Astrocyte (in vitro differentiated cells and primary cell): ENCODE measurements at regions not wholly inside any gene's neighbourhood (a gene's known extent, or its start where the extent isn't known, plus 50 kb on each side); places are given as distances from the start of the nearest gene placed in this dataset.

Experiments
- DNase-seq: peaks from one replicate; pipeline ENCODE4 v3.0.0-alpha.2; 2010; ENCODE audit warnings: low read depth
- FAIRE-seq: peaks from 2 replicates; lab custom pipeline; 2011; peaks lifted over from hg19 to GRCh38; lab: Jason Lieb, UNC
- H2AFZ ChIP-seq: 2 replicates; pipeline ENCODE4 v1.6.0; 2012; ENCODE audit warnings: low read depth, low read length, inconsistent platforms
- H3K27ac ChIP-seq: 2 replicates; pipeline ENCODE4 v1.5.1; 2011; ENCODE audit warnings: low read depth, low read length, inconsistent platforms
- H3K27me3 ChIP-seq: 2 replicates; pipeline ENCODE4 v1.6.0; 2011; ENCODE audit warnings: low read length, inconsistent platforms; ENCODE audit not compliant: insufficient read depth
- H3K36me3 ChIP-seq: 2 replicates; pipeline ENCODE4 v1.5.1; 2011; ENCODE audit warnings: low read length, inconsistent platforms; ENCODE audit not compliant: insufficient read depth
- H3K4me1 ChIP-seq: 2 replicates; pipeline ENCODE4 v1.5.1; 2011; ENCODE audit warnings: low read length, inconsistent platforms; ENCODE audit not compliant: insufficient read depth
- H3K4me2 ChIP-seq: 2 replicates; pipeline ENCODE4 v1.6.0; 2012; ENCODE audit warnings: low read length, inconsistent platforms
- H3K4me3 ChIP-seq: 2 replicates; pipeline ENCODE4 v1.5.1; 2011; ENCODE audit warnings: low read depth, mild to moderate bottlenecking, low read length, inconsistent platforms; ENCODE audit not compliant: insufficient read depth
- H3K79me2 ChIP-seq: 2 replicates; pipeline ENCODE4 v1.6.0; 2012; ENCODE audit warnings: mild to moderate bottlenecking, low read length, inconsistent platforms; ENCODE audit not compliant: insufficient read depth
- H3K9ac ChIP-seq: 2 replicates; pipeline ENCODE4 v1.6.0; 2012; ENCODE audit warnings: mild to moderate bottlenecking, low read length, inconsistent platforms
- H3K9me3 ChIP-seq: 2 replicates; pipeline ENCODE4 v1.5.1; 2012; ENCODE audit warnings: low read depth, mild to moderate bottlenecking, low read length, inconsistent platforms; ENCODE audit not compliant: insufficient read depth
- H4K20me1 ChIP-seq: 2 replicates; pipeline ENCODE4 v1.6.0; 2012; ENCODE audit warnings: low read length, inconsistent platforms; ENCODE audit not compliant: insufficient read depth
- H3K27ac Mint-ChIP-seq: one replicate; pipeline ENCODE4 v1.8.0; 2021; ENCODE audit warnings: mild to moderate bottlenecking, mixed read lengths; ENCODE audit not compliant: unreplicated experiment
- H3K27me3 Mint-ChIP-seq: one replicate; pipeline ENCODE4 v1.8.0; 2021; ENCODE audit warnings: low read depth, mixed read lengths; ENCODE audit not compliant: unreplicated experiment
- H3K36me3 Mint-ChIP-seq: one replicate; pipeline ENCODE4 v1.8.0; 2021; ENCODE audit warnings: low read depth, mixed read lengths; ENCODE audit not compliant: unreplicated experiment
- H3K4me1 Mint-ChIP-seq: one replicate; pipeline ENCODE4 v1.8.0; 2021; ENCODE audit warnings: low read depth, mixed read lengths; ENCODE audit not compliant: unreplicated experiment
- H3K4me3 Mint-ChIP-seq: one replicate; pipeline ENCODE4 v1.8.0; 2021; ENCODE audit warnings: mild to moderate bottlenecking, moderate library complexity, mixed read lengths; ENCODE audit not compliant: unreplicated experiment
- H3K9me3 Mint-ChIP-seq: one replicate; pipeline ENCODE4 v1.8.0; 2021; ENCODE audit warnings: mild to moderate bottlenecking, mixed read lengths; ENCODE audit not compliant: unreplicated experiment
- CTCF ChIP-seq: IDR thresholded peaks from 2 replicates; pipeline ENCODE4 v1.5.1; 2011; ENCODE audit warnings: low read depth, mild to moderate bottlenecking, inconsistent platforms, low read length, moderate library complexity; ENCODE audit not compliant: insufficient read depth
- EZH2 ChIP-seq: IDR thresholded peaks from 2 replicates; pipeline ENCODE4 v1.6.1; 2012; ENCODE audit warnings: mild to moderate bottlenecking, low read length, inconsistent platforms; ENCODE audit not compliant: insufficient read depth

GRCh38 chr19:30692181-30692811 lies 320.1 kb downstream of the ZNF536 start:
- Histone ChIP-seq H2AFZ (peak overlapping the region; percentile 48), H3K4me1 (no peaks in the 10 kb centered on the region)

GRCh38 chr19:30691819-30692166 lies 319.6 kb downstream of the ZNF536 start:
- Mint-ChIP-seq H3K4me1 (no peaks in the 10 kb centered on the region), H3K36me3 (no peaks in the 10 kb centered on the region), H3K4me3 (no peak overlapping the region), H3K27ac (no peak overlapping the region), H3K27me3 (peaks cover 38% of the 10 kb centered on the region), H3K9me3 (no peaks in the 10 kb centered on the region)
- TF ChIP-seq EZH2 (no peak), CTCF (no peak)
- peak overlapping the region; percentile 74 for H3K4me2 ChIP-seq
- H3K27me3 ChIP-seq: peaks cover 29% of the 10 kb centered on the region
- H4K20me1 ChIP-seq: no peaks in the 10 kb centered on the region
- H3K27ac ChIP-seq: no peak overlapping the region
- no peak overlapping the region for H3K9ac ChIP-seq
- no peaks in the 10 kb centered on the region for H3K79me2 ChIP-seq
- no peaks in the 10 kb centered on the region for H3K9me3 ChIP-seq
- no peak overlapping the region for H2AFZ ChIP-seq
- DNase-seq (no peak), FAIRE-seq (no peak)
- no peaks in the 10 kb centered on the region for H3K36me3 ChIP-seq
- H3K4me3 ChIP-seq: no peak overlapping the region
- H3K4me1 ChIP-seq: no peaks in the 10 kb centered on the region

More at GRCh38 chr19:30692181-30692811, 320.1 kb downstream of the ZNF536 start:
- H3K9ac ChIP-seq: peak overlapping the region; percentile 31
- Mint-ChIP-seq H3K9me3 (no peaks in the 10 kb centered on the region), H3K36me3 (no peaks in the 10 kb centered on the region), H3K4me1 (no peaks in the 10 kb centered on the region), H3K27me3 (peaks cover 37% of the 10 kb centered on the region), H3K4me3 (no peak overlapping the region), H3K27ac (no peak overlapping the region)
- H3K4me2 ChIP-seq: peak overlapping the region; percentile 74
- H4K20me1 ChIP-seq: no peaks in the 10 kb centered on the region
- H3K36me3 ChIP-seq: no peaks in the 10 kb centered on the region
- H3K4me3 ChIP-seq: peak overlapping the region; percentile 36
- H3K27me3 ChIP-seq: peaks cover 24% of the 10 kb centered on the region
- no peaks in the 10 kb centered on the region for H3K9me3 ChIP-seq
- no peak overlapping the region for H3K27ac ChIP-seq
- TF ChIP-seq EZH2: no peak
- no peak for TF ChIP-seq CTCF
- no peaks in the 10 kb centered on the region for H3K79me2 ChIP-seq
- FAIRE-seq (no peak), DNase-seq (no peak)
